ENCODE measurements at regions not wholly inside any gene's neighbourhood (a gene's known extent, or its start where the extent isn't known, plus 50 kb on each side); places are given as distances from the start of the nearest gene placed in this dataset.

- TF ChIP-seq CTCF (IDR thresholded peaks at IDR 0.05) (no peak), POLR2A (IDR thresholded peaks at IDR 0.05) (no peak)
Observed at GRCh38 chr3:106140431-106140830, 271.6 kb upstream of the CBLB start.
